ENCODE measurements at regions not wholly inside any gene's neighbourhood (a gene's known extent, or its start where the extent isn't known, plus 50 kb on each side); places are given as distances from the start of the nearest gene placed in this dataset.

GRCh38 chr1:221316491-221317056, 425.3 kb downstream of the DUSP10 start:
- no peak for TF ChIP-seq POLR2A (IDR thresholded peaks at IDR 0.05)
- TF ChIP-seq CTCF (IDR thresholded peaks at IDR 0.05), result no peak
- no peaks in the 10 kb centered on the region for H3K27me3 ChIP-seq

GRCh38 chr1:221317537-221317936, 424.4 kb downstream of the DUSP10 start:
- Histone ChIP-seq H3K36me3 (replicated peaks in 1 of 2; ENCODE audit: insufficient read depth in 1 of 2, low read depth in 2 of 2) (no peaks in the 10 kb centered on the region), H3K9me3 (no peaks in the 10 kb centered on the region), H3K4me1 (no peaks in the 10 kb centered on the region), H3K27me3 (no peaks in the 10 kb centered on the region), H3K27ac (no peak overlapping the region), H3K4me3 (no peak overlapping the region)
- no peak for DNase-seq
- TF ChIP-seq CTCF (IDR thresholded peaks at IDR 0.05) (no peak), POLR2A (IDR thresholded peaks at IDR 0.05) (no peak)
- 70 to 81% methylated on average over 3 of the region's 3 CpGs for WGBS, 2 donors
- ATAC-seq, result no peak
- intact Hi-C loops (cut with DNase I), result no loop called here

More at GRCh38 chr1:221316491-221317056, 425.3 kb downstream of the DUSP10 start:
- Histone ChIP-seq H3K4me1 (no peaks in the 10 kb centered on the region), H3K27ac (no peak overlapping the region), H3K36me3 (replicated peaks in 1 of 2; ENCODE audit: insufficient read depth in 1 of 2, low read depth in 2 of 2) (no peaks in the 10 kb centered on the region), H3K9me3 (no peaks in the 10 kb centered on the region), H3K4me3 (no peak overlapping the region)
- ATAC-seq (no peak), DNase-seq (no peak)
- WGBS, 2 donors, result 73 to 75% methylated on average over 1 of the region's 1 CpG
- intact Hi-C loops (cut with DNase I), result no loop called here

GRCh38 chr1:221327954-221328353, 413.9 kb downstream of the DUSP10 start:
- no peak for ATAC-seq
- 38 to 39% methylated on average over 4 of the region's 4 CpGs for WGBS, 2 donors
- intact Hi-C loops (cut with DNase I), result no loop called here
- TF ChIP-seq POLR2A (IDR thresholded peaks at IDR 0.05) (no peak), CTCF (IDR thresholded peaks at IDR 0.05) (no peak)
- Histone ChIP-seq H3K27ac (no peak overlapping the region), H3K4me3 (no peak overlapping the region), H3K9me3 (peaks cover 0 to 12% (median 0%) of the 10 kb centered on the region in 3 donors), H3K4me1 (no peaks in the 10 kb centered on the region), H3K27me3 (no peaks in the 10 kb centered on the region), H3K36me3 (replicated peaks in 1 of 2; ENCODE audit: insufficient read depth in 1 of 2, low read depth in 2 of 2) (no peaks in the 10 kb centered on the region)
- DNase-seq, result no peak

- Histone ChIP-seq H3K4me1 (no peaks in the 10 kb centered on the region), H3K4me3 (no peak overlapping the region), H3K27ac (no peak overlapping the region), H3K27me3 (no peaks in the 10 kb centered on the region), H3K9me3 (peaks cover 0 to 12% (median 0%) of the 10 kb centered on the region in 3 donors), H3K36me3 (replicated peaks in 1 of 2; ENCODE audit: insufficient read depth in 1 of 2, low read depth in 2 of 2) (no peaks in the 10 kb centered on the region)
- no peak for ATAC-seq
- intact Hi-C loops (cut with DNase I), result no loop called here
- no peak for DNase-seq
- no peak for TF ChIP-seq CTCF (IDR thresholded peaks at IDR 0.05)
- WGBS, 2 donors, result 52 to 70% methylated on average over 2 of the region's 2 CpGs
Measured at GRCh38 chr1:221328371-221328770, 413.5 kb downstream of the DUSP10 start.

All from body of pancreas (tissue), 4 donors.